AG04449 (cell line): ENCODE measurements at regions not wholly inside any gene's neighbourhood (a gene's known extent, or its start where the extent isn't known, plus 50 kb on each side); places are given as distances from the start of the nearest gene placed in this dataset.
"Not testable (repeated sequence)": the region's sequence is repeated elsewhere in the genome, so short reads cannot be mapped to it uniquely, and the experiment has no call there.

Experiments used
- CTCF ChIA-PET: fragments of 350-600 bp; formaldehyde crosslinking; extraction: SDS; loops from one replicate; lab custom pipeline; 2021; ENCODE audit warnings: antibody characterized with exemption; lab: Yijun Ruan, JAX
- POLR2A ChIA-PET: fragments of 400-600, 350-600 bp; formaldehyde crosslinking; extraction: SDS; loops from one replicate; lab custom pipeline; 2020; ENCODE audit warnings: antibody characterized with exemption, inconsistent platforms; lab: Yijun Ruan, JAX
- DNase-seq: peaks from one replicate; pipeline ENCODE4 v3.0.0-alpha.2; 2010; ENCODE audit warnings: low read depth, low spot score
- H3K4me3 ChIP-seq: 2 replicates; pipeline ENCODE4 v1.5.1; 2011; ENCODE audit warnings: low read depth, mild to moderate bottlenecking, control low read depth, low read length
- TF ChIP-seq, protein P1 (sequence below): IDR thresholded peaks from one replicate; pipeline ENCODE4 v1.5.1; 2011; ENCODE audit warnings: mild to moderate bottlenecking, moderate library complexity, low read length, control low read depth, inconsistent platforms; ENCODE audit not compliant: insufficient read depth; ENCODE audit errors: missing control alignments

DNA sequence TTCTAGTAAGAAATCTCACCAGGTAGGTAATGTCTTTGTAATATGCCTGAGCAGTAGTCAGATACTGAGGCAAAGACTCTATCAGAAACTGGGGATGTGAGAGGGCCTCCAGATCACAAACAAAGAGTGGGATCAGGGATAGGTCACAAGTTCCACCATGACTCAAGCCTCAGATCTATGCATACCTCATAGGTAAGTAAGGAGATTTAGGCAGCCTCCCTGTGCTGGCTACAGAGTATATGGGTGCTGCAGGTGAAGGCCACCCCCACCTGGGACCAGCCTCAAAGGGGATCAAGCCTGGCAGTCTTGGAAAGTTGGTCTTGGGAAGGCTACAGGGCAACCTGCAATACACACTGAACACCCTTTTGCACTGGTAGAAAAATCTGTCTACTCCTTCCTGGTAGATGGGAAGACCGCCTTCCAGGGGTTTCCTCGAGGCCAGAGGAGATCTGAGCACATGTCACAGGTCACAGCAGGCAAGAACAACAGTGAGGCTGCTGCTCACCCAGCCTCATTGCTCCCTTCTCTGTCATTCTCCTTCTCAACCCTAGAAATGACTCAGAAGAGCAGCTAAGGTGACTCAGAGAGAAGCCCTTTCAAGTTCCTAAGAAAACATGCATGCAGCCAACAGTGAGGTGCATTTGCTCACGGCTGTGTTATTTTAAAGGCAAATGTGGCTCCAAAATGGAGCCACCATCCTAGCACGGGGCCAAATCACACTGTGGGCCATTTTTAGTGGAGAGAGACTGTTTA is 143.4 kb upstream of the CDKN3 start:
- ChIA-PET POLR2A (no interaction called here), CTCF (no interaction called here)
- TF ChIP-seq, protein P1, sequence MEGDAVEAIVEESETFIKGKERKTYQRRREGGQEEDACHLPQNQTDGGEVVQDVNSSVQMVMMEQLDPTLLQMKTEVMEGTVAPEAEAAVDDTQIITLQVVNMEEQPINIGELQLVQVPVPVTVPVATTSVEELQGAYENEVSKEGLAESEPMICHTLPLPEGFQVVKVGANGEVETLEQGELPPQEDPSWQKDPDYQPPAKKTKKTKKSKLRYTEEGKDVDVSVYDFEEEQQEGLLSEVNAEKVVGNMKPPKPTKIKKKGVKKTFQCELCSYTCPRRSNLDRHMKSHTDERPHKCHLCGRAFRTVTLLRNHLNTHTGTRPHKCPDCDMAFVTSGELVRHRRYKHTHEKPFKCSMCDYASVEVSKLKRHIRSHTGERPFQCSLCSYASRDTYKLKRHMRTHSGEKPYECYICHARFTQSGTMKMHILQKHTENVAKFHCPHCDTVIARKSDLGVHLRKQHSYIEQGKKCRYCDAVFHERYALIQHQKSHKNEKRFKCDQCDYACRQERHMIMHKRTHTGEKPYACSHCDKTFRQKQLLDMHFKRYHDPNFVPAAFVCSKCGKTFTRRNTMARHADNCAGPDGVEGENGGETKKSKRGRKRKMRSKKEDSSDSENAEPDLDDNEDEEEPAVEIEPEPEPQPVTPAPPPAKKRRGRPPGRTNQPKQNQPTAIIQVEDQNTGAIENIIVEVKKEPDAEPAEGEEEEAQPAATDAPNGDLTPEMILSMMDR: no peak
- H3K4me3 ChIP-seq: no peak overlapping the region
- DNase-seq: peak; percentile 17

DNA sequence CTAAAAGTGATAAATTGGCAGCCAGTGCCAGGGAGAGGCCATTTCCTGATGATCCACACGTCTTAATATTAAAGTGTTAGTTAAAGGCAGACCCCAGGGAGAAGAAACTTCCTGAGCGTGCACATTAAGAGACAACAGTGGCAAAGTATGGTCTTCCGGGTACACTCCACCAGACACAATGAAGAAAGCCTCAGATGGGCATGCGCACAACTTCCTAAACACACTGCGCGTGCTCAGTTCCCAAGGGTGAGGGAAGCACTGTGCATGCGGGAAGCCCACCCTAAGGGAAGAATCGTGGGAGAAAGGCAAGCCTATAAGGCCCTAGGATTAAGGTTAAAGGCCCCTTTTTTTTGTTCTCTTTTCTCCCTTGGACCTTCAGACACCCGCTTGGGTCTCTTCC is 140.7 kb upstream of the CDKN3 start:
- CTCF ChIA-PET: interaction anchor here (1.2 kb wide), 1 partner anchor 73 kb away, joined by 3 read pairs; no protein-coding TSS in a partner anchor

DNA sequence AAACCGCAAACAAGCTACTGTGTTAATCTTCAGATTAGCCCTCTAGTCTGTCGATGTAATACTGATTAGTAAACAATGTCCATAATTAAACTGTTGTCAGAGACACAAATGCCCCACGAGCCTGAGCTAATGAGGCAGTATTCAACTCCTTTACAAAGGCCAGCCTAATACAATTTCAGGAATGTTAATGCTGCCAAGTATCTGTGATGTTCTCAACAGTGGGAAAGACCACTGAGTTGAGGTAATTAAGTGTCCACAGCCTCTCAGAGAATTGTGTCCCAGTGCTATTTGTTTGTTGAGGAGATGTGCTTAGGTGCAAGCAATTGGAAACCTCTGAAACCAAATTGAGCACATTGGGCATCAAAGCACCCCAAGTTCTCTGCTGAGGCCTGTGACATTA is 139.4 kb upstream of the CDKN3 start:
- POLR2A ChIA-PET: no interaction called here
- no peak for DNase-seq
- no peak overlapping the region for H3K4me3 ChIP-seq
- CTCF ChIA-PET: interaction anchor here (1.2 kb wide), 1 partner anchor 72 kb away, joined by 3 read pairs; no protein-coding TSS in a partner anchor
- TF ChIP-seq, protein P1: no peak

More for the DNA sequence above, 140.7 kb upstream of the CDKN3 start:
- TF ChIP-seq, protein P1: no peak
- POLR2A ChIA-PET: no interaction called here
- H3K4me3 ChIP-seq: no peak overlapping the region
- DNase-seq: no peak

DNA sequence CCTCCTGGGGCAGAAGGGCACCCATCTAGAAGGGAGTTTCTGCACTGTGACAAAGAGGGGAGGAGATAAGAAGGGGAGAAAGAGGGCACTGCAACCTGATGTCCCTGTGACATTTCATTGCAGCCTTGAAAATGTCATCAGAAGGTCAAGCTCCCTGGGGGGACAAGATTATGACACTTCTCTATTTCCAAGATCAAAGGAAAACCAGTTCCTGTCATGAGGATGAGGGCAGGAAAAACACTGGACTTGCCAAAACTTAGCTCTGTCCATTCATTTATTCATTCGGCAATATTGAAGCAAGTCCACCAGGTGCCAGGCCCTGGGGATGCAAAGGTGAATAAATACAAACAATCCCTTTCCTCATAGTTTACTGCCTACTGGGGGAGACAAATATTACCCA is 138.4 kb upstream of the CDKN3 start:
- no peak for DNase-seq
- ChIA-PET CTCF (no interaction called here), POLR2A (no interaction called here)
- TF ChIP-seq, protein P1: no peak
- no peak overlapping the region for H3K4me3 ChIP-seq

DNA sequence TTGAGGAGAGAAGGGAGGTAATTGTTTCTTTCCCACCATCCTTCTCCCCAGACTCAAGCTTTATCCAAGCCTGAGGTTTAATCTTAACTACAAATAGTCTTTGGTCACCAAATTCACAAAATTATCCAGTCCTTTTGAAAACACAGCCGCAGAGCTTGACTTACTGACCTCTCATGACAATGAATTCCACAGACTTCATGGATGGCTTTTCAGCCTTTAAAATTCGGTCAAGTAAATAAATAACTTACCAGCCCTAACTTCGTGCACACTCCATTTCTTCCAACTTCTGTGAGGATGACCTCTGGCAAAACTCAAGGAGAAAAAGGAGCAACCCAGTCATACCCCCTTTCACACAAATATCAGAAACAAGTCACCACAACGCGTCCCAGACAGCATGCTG is 137.0 kb upstream of the CDKN3 start:
- POLR2A ChIA-PET: no interaction called here
- CTCF ChIA-PET: interaction anchor here (0.5 kb wide), 1 partner anchor 1301 kb away, joined by 6 read pairs; no protein-coding TSS in a partner anchor
- no peak for DNase-seq
- TF ChIP-seq, protein P1: no peak
- no peak overlapping the region for H3K4me3 ChIP-seq

DNA sequence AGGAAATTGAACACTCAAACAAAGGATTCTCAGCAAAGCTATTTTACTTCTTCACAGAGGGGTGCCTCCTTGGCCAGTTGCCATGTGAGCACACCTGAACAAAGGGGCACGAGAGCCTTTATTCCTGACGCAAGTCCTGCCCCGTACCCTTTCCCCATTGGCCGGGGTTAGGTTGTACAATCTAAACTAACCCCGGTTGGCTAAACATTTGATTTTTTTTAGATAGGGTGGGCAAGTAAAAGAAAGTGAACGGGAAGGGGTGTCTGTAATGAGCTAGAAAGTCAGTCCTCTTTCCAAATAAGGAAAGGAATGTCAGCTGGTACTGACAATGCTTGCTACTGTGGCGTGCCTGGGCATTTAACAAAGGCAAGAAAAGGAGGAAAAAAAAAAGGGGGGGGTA is 135.5 kb upstream of the CDKN3 start:
- ChIA-PET POLR2A (no interaction called here), CTCF (no interaction called here)
- no peak for DNase-seq
- H3K4me3 ChIP-seq: no peak overlapping the region
- TF ChIP-seq, protein P1: no peak

DNA sequence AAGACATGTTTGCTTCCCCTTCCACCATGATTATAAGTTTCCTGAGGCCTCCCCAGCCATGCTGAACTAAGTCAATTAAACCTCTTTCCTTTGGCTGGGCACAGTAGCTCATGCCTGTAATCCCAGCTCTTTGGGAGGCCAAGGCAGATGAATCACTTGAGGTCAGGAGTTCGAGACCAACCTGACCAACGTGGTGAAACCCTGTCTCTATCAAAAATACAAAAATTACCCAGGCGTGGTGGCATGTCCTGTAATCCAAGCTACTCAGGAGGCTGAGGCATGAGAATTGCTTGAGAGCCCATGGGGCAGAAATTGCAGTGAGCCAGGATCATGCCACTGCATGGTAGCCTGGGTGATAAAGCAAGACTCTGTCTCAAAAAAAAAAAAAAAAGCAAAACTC is 130.2 kb upstream of the CDKN3 start:
- POLR2A ChIA-PET, CTCF ChIA-PET, DNase-seq, H3K4me3 ChIP-seq: not testable (repeated sequence)
